Embryonic facial prominence (tissue), 1 donor: ENCODE measurements at regions not wholly inside any gene's neighbourhood (a gene's known extent, or its start where the extent isn't known, plus 50 kb on each side); places are given as distances from the start of the nearest gene placed in this dataset.
A peak's percentile ranks its signal among the peaks of the same experiment; 100 is the strongest.
"Not testable (repeated sequence)": the region's sequence is repeated elsewhere in the genome, so short reads cannot be mapped to it uniquely, and the experiment has no call there.

ENCODE experiments used
- DNase-seq: peaks from one replicate; pipeline ENCODE4 v3.0.0-alpha.2; 2016; ENCODE audit errors: extremely low spot score

GRCh38 chr19:31881988-31882387 lies 463.4 kb upstream of the ZNF507 start:
- DNase-seq: no peak

DNA sequence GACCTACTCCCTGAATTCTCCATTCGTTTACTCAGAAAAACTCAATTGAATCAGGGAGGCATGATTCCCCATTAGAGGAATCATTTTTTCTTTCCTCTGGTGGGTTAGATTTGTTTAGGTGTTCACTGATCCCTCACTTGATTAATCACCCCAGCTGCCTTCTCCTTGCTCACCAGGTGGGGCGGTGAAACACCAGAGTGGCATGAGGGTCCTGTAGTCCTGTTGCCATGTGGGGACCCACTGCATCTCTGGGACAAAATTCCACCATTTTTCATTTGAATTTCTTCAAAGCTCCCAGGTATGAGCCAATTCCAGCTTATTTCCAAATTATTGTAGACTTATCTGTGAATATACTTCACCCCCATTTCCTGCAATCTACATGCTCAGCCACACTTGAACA lies 462.7 kb upstream of the ZNF507 start:
- no peak for DNase-seq

- DNase-seq: no peak
These were observed 462.0 kb upstream of the ZNF507 start for GRCh38 chr19:31883296-31883990.

GRCh38 chr19:31885280-31885853 lies 460.0 kb upstream of the ZNF507 start:
- no peak for DNase-seq

GRCh38 chr19:31890230-31890629 lies 455.2 kb upstream of the ZNF507 start:
- DNase-seq: no peak

DNA sequence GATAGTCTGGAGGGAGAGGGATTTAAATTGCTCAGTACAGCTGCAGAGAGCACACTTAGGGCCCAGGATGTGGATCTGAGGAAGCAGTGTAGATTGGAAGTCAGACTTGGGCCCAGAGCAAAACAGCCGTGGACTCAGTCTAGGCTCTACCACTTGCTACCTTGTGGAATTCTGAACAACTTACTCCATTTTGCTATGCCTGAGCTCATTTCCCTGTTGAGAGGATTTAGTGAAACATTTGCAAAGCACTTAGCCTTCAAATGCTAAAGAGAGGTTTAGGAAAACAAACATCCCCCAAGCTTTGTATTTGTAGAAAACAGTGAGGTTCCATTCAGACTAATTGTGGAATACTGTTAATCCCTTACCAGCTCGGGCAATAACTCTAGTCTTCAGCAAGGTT lies 453.4 kb upstream of the ZNF507 start:
- DNase-seq: no peak

DNA sequence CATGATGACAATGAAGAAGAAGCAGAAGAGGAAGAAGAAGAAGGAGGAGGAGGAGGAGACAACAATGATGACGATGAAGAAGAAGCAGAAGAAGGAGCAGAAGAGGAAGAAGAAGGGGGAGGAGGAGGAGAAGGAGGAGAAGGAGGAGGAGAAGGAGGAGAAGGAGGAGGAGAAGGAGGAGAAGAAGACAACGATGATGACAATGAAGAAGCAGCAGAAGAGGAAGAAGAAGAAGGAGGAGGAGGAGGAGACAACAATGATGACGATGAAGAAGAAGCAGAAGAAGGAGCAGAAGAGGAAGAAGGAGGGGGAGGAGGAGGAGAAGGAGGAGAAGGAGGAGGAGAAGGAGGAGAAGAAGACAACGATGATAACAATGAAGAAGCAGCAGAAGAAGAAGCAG lies 451.9 kb upstream of the ZNF507 start:
- DNase-seq: not testable (repeated sequence)

GRCh38 chr19:31894451-31894850 lies 451.0 kb upstream of the ZNF507 start:
- no peak for DNase-seq

DNA sequence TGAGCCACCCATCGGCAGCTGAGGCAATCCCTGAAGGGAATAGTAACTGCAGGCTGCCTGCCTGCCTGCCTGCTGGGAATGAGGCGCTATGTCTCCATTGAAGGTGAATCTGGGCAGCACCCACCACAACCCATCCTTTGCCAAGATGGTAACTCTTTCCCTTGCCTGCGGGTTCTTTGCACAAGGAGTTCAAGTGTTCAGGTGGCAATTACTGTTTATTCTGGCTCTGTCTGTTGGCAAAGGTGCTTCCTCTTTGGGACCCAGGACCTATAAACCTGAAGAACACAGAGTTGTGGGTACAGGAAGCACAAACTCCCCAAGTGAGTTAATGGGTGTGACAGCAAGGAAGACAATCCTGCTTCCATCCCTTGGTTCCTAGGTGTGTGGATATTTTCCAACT lies 448.1 kb upstream of the ZNF507 start:
- no peak for DNase-seq

DNA sequence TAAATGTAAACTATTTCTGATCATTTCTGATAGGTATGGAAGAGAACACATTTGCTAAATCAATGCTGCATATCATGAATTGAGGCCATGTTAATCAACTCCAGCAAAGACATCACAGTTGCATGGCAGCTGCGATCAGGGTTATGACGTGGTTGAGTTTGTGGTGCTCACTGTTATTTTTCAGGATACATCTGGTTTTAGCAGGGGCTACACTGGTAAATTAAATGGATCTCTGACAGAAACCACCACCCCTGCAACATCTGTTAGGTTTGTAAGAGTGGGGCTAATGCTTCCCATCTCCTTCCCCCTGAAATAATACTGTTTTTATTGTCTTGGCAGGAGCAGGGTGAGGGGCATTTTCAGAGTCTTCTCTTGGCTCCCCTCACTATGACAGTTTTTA lies 444.4 kb upstream of the ZNF507 start:
- no peak for DNase-seq

DNA sequence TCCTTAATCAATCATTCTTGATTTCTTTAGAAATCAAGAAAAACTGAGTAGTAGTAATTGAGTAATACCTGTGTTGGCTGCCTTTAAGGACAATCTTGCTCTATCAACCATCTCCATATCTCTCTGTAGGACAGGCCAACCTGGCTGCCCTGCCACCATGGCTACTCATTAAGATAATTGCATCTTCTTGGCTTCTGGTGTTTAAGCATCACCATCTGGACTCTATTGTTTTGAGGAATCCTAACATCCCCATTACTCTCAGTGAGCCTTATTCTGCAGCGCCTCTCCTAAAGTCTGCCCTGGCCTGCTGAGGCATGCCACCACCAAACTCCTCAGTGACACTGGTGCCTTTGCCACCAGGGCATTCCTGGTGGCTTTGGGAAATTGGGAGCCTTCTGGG lies 442.6 kb upstream of the ZNF507 start:
- DNase-seq: no peak

DNA sequence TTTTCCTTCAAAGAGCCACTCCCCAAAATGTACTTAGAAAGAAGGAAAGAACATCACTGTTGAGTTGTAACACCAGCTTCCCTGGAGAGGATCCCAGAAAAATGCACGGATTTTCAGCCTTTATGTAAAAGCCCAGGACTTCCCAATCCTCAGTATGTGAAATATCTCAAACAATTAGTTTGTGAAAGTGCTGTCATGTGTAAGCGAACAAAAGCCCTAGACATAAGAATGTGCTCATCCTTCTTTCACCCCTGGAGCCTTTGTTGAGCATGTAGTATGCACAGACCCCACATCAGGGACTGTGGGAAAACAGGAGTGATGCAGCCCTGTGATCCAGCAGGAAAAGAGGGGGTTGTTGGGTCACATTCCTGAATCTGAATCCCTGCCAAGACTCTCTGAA lies 441.4 kb upstream of the ZNF507 start:
- no peak for DNase-seq

GRCh38 chr19:31906111-31906871 lies 439.1 kb upstream of the ZNF507 start:
- peak; percentile 10 for DNase-seq

DNA sequence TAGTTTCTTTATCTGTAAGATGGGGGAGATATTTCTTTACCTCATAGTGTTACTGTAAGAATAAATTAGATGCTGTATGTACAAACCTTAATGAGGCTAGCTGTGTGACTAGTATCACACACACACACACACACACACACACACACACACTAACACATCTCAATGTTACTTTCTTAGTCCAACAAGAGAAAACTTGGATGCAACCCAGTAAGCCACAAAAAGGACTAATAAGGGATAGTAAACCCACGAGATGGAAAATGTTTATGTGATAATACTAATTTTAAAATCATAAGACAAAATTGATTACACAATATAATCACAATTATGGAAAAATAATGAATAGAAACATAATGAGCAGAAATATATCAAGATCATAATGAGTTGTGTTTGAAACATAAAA lies 437.7 kb upstream of the ZNF507 start:
- no peak for DNase-seq

DNA sequence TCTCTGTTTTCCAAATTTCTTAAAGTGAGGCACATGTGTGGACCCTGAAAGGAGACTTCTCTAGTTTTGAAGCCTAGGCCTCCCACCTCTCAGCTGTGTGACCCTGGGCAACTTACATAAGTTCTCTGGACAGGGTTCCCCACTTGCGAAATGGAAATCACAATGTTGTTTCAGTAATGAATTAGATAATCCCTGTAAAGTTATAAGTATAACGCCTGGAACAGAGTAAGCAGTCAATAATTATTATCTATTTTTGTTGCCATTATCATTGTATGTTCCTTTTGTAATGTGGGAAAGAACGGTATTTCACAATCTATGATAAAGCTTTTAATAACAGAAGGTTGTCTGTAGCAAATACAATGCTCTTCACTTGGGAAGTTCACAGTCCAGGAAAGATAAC lies 437.3 kb upstream of the ZNF507 start:
- no peak for DNase-seq

- no peak for DNase-seq
These were observed 436.7 kb upstream of the ZNF507 start for GRCh38 chr19:31908496-31909225.

- DNase-seq: no peak
These were observed 435.2 kb upstream of the ZNF507 start for GRCh38 chr19:31910224-31910623.

DNA sequence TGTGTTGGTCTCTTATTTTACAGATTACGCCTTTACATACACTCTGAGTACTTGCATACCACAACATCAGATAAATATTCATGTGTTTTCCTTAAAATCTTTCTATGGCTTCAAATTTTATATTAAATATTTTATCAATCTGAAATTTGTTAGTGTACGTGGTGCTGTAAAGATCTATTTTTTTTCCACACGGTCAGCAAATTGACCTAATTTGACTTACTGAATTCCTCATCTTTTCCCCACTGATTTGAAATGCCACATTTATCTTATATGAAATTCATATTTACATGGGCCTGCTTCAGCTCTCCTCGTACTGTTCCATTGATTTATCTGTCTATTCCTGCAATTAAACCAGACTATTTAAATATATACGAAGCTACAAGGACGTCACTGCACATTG lies 433.8 kb upstream of the ZNF507 start:
- no peak for DNase-seq

DNA sequence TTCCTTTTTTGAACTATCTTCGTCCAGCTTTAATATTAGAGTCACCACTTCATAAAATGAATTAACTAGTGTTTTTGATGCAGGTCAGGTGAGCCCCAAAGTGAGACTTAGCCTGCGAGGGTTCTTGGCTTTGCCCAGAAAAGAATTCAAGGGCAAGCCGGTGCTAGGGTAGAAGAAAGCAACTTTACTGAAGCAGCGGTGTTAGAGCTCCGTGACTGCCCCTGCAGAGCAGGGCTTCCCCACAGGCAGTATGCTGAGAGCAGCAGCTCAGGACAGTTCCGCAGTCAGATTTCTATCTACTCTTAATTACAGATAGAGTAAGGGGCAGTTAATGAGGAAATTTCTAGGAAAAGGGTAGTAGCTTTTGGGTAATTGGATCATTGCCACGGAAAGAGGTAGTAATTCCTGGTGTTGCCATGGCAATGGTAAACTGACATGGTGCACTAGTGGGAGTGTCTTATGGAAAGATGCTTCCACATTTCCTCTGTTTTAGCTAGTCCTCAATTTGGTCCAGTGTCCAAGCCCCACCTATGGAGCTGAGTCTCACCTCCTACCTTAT lies 432.2 kb upstream of the ZNF507 start:
- no peak for DNase-seq

DNA sequence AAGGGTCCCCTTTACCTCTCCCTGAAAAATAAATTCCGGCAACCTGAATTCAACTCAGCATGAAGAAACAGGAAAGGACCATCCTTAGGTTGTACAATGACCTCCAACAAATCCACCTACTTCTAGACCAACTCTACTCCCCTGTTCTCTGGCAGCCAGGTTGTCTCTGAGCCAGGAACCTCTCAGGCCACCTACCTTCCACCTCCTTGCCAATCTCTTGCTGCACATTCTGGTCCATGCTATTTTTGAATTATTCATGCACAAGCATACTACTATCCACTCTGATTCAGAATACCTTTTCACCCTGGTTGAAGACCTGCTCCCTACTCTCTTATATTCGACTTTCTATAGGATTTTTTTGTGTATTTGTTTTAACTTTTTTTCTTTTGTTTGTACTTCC lies 415.0 kb upstream of the ZNF507 start:
- DNase-seq: no peak

DNA sequence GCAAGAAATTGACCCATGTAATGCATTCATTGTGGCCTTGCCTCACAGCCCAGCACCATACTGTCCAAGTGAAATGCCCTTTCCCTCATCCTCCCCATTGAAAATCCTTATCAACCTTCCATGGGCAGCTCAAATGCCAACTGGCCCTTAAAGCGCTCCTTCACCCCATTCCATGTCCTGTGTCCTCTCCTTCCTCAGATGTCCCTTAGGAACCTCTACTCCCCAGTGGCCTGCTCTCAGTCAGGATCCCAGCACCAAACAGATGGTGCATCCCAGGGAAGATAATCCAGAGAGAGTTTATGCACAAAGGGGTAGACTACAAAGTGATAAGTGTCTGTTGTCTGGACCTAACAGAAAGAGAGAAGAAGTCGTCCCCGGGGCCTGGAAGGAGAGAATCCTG lies 407.4 kb upstream of the ZNF507 start:
- DNase-seq: no peak

DNA sequence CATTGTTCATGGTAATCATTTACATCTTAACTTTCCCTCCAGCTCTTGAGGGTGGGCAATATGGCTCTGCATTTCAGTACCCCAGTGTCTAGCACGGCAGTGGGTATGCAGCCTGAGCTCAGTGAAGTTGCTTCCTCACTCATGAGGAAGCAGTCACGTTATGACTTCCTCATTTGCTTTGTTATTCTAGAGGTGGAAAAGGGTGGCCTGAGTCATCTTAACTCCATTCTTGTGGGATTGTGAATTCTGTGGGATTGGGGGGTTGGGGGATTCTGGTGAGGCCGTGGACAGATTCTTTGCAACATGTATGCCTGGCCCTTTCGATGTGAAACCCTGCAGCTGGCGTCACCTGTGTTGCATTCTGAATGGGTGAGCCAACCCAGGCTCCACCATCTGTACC lies 406.7 kb upstream of the ZNF507 start:
- no peak for DNase-seq
